Cardiac muscle cell (in vitro differentiated cells and primary cell): ENCODE measurements at regions not wholly inside any gene's neighbourhood (a gene's known extent, or its start where the extent isn't known, plus 50 kb on each side); places are given as distances from the start of the nearest gene placed in this dataset.

Experiments
- DNase-seq, 2 donors: peaks; one replicate each; pipeline versions ENCODE4 v3.0.0 to v3.0.0-alpha.2; 2010 to 2017; ENCODE audit warnings: low read depth in 1 of 2, low spot score in 1 of 2
- H3K27ac ChIP-seq: fragments of 200-600 bp; sonication (generic); 2 replicates; pipeline ENCODE4 v1.5.1; 2016
- H3K27me3 ChIP-seq: fragments of 200-600 bp; sonication (generic); 2 replicates; pipeline ENCODE4 v1.6.0; 2016; ENCODE audit warnings: control low read depth
- H3K36me3 ChIP-seq: fragments of 200-600 bp; sonication (generic); 2 replicates; pipeline ENCODE4 v1.5.1; 2016; ENCODE audit warnings: control low read depth
- H3K4me1 ChIP-seq: fragments of 200-600 bp; sonication (generic); 2 replicates; pipeline ENCODE4 v1.8.1; 2017; ENCODE audit warnings: low read depth, mild to moderate bottlenecking, mixed run types
- H3K4me3 ChIP-seq: fragments of 200-600 bp; sonication (generic); 2 replicates; pipeline ENCODE4 v1.5.1; 2016; ENCODE audit warnings: mild to moderate bottlenecking
- H3K9me3 ChIP-seq: fragments of 200-600 bp; sonication (generic); 2 replicates; pipeline ENCODE4 v1.5.1; 2017; ENCODE audit warnings: low read depth, mild to moderate bottlenecking, control low read depth
- CTCF ChIP-seq: IDR thresholded peaks from 2 replicates; pipeline ENCODE4 v1.5.1; 2012; ENCODE audit warnings: low read depth, mild to moderate bottlenecking, low read length

DNA sequence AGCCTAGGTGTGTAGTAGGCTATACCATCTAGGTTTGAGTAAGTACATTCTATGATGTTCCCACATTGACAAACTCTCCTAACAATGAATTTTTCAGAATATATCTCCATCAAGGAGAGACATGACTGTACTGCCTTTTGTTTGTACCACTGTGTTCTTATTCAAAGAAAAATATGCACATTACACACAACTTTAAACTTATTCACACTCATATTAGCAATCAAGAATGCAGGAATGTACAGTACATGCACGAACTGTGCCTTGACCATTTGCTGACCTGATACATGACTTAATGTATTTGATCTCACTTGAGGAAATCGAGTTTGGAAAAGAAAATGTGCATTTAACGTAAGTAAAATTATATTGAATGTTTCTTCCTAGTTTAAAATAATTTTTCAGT, 525.1 kb upstream of the AGA start:
- no peaks in the 10 kb centered on the region for H3K9me3 ChIP-seq
- no peak for DNase-seq
- no peak overlapping the region for H3K27ac ChIP-seq
- H3K4me3 ChIP-seq, result no peak overlapping the region
- no peaks in the 10 kb centered on the region for H3K4me1 ChIP-seq
- no peaks in the 10 kb centered on the region for H3K36me3 ChIP-seq
- H3K27me3 ChIP-seq, result no peaks in the 10 kb centered on the region
- no peak for TF ChIP-seq CTCF

DNA sequence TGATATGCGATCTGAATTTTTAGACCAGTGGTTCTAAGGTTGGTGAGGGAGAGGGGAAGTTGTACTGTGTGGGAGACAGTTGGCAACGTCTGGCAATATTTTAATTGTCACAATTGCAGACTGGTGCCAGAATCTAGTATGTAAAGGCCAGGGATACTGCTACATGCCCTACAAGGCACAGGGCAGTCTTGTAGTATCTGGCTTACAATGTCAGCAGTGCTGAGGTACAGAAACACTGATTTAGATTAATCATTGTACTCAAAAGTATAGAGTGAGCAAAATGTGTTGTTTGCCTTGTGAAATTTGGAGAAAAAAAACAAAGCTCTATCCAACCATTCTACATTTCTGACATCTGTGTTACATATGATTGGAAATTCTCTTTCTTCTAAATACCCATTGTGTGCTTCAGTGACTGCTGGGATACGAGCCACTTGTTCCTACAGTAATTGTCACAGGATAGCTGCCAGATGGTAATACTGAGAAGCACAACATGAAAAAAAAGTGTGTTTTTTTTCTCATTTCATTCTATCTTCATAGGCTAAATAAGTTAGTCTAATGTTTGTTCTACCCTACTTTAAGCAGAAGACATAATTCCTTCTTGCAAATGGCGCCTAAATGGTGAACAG, 526.7 kb upstream of the AGA start:
- no peak for TF ChIP-seq CTCF
- DNase-seq, result no peak

DNA sequence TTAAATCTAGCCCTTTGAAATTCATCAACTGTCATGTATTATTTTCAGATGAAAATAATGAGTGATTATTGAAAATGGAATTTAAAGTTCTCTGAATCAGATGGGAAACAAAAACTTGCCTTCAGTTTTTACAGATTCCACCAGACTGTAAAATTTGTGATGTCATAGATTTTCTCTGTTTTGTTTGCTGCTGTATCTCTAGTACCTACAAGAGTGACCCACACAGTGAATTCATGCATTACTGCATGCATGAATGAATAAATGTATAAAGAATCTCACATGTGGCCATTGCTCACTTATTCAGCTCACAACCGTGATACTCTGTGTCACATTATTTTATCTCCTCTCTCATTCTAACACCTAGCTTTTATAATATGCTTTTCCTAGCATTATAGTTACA, 532.2 kb upstream of the AGA start:
- no peak for TF ChIP-seq CTCF
- Histone ChIP-seq H3K27ac (no peak overlapping the region), H3K4me1 (no peaks in the 10 kb centered on the region), H3K36me3 (no peaks in the 10 kb centered on the region), H3K9me3 (no peaks in the 10 kb centered on the region), H3K4me3 (no peak overlapping the region), H3K27me3 (no peaks in the 10 kb centered on the region)
- DNase-seq, result no peak

More for the DNA sequence above, 526.7 kb upstream of the AGA start:
- Histone ChIP-seq H3K9me3 (no peaks in the 10 kb centered on the region), H3K4me3 (no peak overlapping the region), H3K4me1 (no peaks in the 10 kb centered on the region), H3K27ac (no peak overlapping the region), H3K36me3 (no peaks in the 10 kb centered on the region), H3K27me3 (no peaks in the 10 kb centered on the region)

DNA sequence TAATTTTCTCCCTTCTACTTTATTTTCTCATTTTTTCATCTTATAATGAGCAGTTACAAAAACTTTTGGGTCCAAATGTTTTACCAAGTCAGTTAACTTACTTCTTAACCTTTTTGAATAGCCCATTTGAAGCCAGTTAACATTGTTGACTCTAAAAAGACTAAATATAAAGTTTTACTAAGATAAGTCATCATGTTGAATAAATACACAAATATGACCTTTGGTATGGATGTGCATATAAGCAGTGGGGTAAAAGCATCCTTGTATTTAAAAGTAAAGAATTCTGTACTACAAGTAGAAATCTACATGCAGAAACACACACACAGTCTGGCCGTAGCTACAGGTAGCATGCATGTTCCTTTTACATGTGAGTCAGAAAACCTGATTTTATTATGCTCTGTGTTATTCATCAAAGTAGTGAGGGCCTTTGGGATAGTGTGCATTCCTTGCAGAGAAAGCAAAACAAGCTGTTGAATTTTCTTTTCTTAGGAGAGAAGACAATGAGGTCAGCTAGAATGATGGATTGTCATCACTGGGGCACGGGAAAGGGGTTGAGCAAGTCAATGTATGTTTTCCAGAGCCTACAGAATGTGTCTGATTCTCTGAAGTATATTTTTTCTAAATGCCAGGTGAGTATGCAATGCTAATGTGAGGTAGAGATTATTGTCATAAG, 533.2 kb upstream of the AGA start:
- Histone ChIP-seq H3K27ac (no peak overlapping the region), H3K4me3 (no peak overlapping the region), H3K27me3 (no peaks in the 10 kb centered on the region), H3K9me3 (no peaks in the 10 kb centered on the region), H3K4me1 (no peaks in the 10 kb centered on the region), H3K36me3 (no peaks in the 10 kb centered on the region)
- DNase-seq, result no peak
- no peak for TF ChIP-seq CTCF

DNA sequence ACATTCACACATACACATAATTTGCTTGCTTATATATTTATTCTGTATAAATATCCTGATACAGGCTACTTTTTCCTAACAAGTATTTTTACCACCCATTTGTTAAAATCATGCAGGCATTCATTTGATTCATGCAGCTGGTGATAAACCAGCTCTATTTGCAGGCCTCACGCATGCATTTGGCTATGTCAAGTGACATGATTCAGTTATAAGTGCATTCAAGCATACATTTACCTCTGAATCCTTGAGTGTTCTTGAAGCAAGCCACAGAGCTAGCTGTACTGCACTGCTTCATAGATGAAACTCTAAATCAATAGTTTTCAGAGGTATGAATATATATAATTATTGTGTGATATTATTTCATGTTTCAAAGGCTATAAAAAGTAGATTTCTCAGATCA, 544.0 kb upstream of the AGA start:
- no peak for TF ChIP-seq CTCF
- Histone ChIP-seq H3K4me3 (no peak overlapping the region), H3K4me1 (no peaks in the 10 kb centered on the region), H3K36me3 (no peaks in the 10 kb centered on the region), H3K27ac (no peak overlapping the region), H3K27me3 (no peaks in the 10 kb centered on the region), H3K9me3 (no peaks in the 10 kb centered on the region)
- no peak for DNase-seq
